NCI-H2171 treated with DMSO at 0.1 percent for 48 hours (cell line): ENCODE measurements at regions not wholly inside any gene's neighbourhood (a gene's known extent, or its start where the extent isn't known, plus 50 kb on each side); places are given as distances from the start of the nearest gene placed in this dataset.

Source experiments
- DNase-seq: peaks from one replicate; lab custom pipeline; 2025; lab: John Stamatoyannopoulos, UW

DNA sequence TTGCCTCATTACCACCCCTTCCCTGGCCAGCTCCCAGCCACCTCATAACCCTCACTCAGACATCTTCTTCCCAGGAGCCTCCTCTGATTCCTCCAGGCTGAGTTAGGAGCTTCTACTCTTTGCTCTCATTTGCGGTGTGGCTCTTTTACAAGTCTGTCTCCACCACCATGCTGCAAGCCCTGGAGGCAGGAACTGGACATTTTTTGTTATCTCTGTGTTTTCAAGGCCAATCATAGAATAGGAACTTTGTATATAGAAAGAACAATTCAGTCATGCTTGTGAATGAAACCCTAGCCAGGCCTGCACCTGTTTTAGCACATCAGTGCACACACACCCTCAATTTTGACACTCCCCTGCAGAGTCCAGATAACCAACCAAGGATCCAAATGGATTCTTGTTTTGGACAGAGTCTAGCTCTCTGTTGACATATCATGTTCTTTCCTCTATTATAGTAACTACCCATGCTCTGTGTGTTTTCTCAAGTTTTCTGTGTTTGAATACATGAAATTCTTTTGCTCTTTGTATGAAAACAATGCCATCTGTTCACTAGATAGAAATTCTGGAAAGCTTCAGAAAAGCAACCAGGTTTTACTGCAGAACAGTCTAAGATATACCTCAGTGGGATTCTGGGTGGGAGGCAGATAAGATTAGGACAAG is 60.9 kb upstream of the ZNF648 start:
- DNase-seq: peak; percentile 20

- DNase-seq: no peak
These were observed 60.3 kb upstream of the ZNF648 start for GRCh38 chr1:182121787-182122186.

DNA sequence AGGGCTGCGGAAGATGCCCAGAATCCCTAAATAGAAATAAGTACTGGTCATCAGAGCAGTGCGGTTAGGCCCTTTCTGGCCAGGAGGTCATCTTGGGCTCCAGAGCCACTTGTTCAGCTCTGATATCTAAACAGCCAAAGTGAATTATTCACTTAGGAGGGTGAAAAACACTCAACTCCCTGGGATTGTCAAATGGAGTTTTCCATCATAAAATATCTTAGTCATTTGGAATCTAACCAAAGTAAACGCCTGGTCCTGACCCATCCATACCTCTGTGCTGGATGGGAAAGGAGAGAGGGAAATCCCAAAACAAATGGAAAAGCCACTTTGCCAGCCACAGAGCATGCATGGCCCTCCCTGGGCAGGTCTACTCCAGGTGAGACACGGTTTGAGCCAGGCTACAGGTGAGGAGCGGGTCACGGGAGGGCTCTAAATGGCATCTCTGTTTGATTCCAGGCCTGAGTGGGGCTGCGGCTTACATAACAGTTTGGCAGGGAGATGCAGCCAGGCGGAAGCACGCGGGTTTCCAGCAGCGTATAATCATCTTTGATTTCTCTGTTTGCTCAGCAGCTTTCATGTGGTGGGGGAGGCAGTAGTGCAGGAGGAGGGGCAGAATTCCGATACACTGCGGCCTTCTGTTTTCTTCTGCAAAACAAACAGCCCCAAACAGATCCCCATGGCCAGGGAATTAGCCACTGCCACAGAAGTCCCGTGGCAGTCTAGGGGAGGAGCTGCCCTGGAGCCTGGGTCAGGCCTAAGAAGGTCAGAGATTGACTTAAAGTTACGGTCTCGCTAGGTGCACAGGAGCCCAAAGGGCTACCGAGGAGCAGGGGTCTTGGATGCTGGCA is 59.1 kb upstream of the ZNF648 start:
- DNase-seq: peak; percentile 48

DNA sequence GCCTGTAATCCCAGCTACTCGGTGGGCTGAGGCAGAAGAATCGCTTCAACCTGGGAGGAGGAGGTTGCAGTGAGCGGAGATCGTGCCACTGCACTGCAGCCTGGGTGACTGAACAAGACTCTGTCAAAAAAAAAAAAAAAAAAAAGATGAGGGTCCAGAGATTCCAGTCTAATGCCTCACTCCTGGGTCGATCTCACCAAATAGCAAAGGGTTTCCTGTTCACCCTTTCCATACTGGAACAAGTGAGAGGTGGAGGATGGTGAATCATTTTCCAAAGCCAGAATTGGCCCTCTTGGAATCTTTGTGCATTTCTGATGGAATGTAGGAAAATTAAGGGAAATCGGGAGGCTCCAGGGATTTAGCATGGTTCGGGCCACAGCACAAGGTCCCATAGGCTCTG is 58.1 kb upstream of the ZNF648 start:
- no peak for DNase-seq

DNA sequence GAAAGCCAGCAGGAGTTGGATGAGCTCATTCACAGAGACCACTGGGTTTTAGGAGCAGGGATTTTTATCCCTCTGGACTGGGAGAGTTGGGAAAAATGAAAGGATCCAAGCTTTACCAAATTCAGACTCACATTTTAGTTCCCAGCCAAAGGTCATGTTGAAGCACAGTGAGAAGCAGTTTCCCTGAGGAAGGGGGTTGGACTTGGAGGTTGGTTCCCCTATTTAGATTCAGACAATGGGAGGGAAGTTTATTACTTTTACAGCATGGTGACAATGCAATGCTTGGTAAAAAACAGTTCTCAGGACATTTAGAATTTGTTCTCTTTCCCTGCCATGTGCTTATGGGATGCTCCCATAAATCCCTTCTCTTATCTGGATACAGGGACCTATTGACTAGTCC is 57.3 kb upstream of the ZNF648 start:
- no peak for DNase-seq

DNA sequence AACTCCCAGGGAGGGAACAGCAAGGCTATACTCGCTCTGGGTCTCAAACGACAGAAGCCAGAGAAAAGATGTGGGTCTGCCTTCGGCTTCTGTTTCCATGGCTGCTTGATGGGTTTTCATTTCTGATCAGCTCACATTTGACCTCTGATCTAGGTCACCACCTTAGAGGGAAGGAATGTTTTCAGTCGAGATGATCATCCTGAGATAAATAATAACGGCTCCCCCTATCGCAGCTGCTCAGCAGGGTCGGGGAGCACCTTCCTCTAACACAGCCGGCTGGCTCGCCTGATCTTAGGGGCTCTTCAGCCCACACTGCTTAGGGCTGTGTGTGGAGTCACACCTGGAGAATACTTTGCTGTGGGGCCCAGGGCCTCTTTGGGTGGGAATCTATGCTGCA is 53.1 kb upstream of the ZNF648 start:
- no peak for DNase-seq

- DNase-seq: no peak
These were observed 52.5 kb upstream of the ZNF648 start for GRCh38 chr1:182113879-182114626.

DNA sequence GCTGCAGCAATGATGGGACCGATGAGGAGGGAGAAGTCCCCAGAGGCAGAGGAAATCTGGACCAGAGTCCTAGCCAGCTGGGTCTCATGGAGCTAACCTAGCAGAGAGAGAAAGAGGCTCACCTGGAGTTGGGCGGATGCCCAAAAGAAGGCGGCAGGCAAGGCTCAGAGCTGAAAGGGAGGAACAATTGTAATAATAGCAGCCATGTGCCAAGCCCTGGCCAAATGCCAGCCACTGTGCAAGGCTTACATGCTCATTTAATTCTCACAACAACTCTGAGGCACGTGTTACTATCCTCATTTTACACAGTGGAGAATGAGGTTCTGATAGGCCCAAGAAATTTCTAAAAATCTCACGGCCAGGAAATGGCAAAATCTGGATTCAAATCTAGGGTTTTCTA is 50.0 kb upstream of the ZNF648 start:
- DNase-seq: peak; percentile 92
